ENCODE measurements at regions not wholly inside any gene's neighbourhood (a gene's known extent, or its start where the extent isn't known, plus 50 kb on each side); places are given as distances from the start of the nearest gene placed in this dataset.

GRCh38 chr18:37861981-37862380 lies 296.4 kb upstream of the CELF4 start:
- no peaks in the 10 kb centered on the region for H3K9me3 ChIP-seq (ENCODE audit: control insufficient read depth, low read length)
- Mint-ChIP-seq H3K9me3 (no peaks in the 10 kb centered on the region), H3K27me3 (ENCODE audit: insufficient read depth) (peaks cover 3% of the 10 kb centered on the region), H3K36me3 (ENCODE audit: low read depth) (no peaks in the 10 kb centered on the region), H3K27ac (no peak overlapping the region), H3K4me3 (no peak overlapping the region), H3K4me1 (no peaks in the 10 kb centered on the region)
- no peak overlapping the region for H3K4me3 ChIP-seq (ENCODE audit: low read length)
- H3K9ac ChIP-seq (ENCODE audit: extremely low read depth, low read length, poor library complexity, severe bottlenecking): no peak overlapping the region
- no peaks in the 10 kb centered on the region for H3K36me3 ChIP-seq (ENCODE audit: control insufficient read depth, insufficient read depth, low read length)
- 89 to 92% methylated on average over 2 of the region's 2 CpGs for WGBS, 2 experiments (ENCODE audit: insufficient coverage in 1 of 2, insufficient read length in 1 of 2)
- no peaks in the 10 kb centered on the region for H3K27me3 ChIP-seq (ENCODE audit: control insufficient read depth, insufficient read depth, low read length, poor library complexity, severe bottlenecking)
- TF ChIP-seq CTCF (conservative IDR thresholded peaks at IDR 0.05): no peak
- H3K4me1 ChIP-seq (ENCODE audit: control insufficient read depth, insufficient read depth, low read length): no peaks in the 10 kb centered on the region
- H3K27ac ChIP-seq (ENCODE audit: low read depth, low read length): no peak overlapping the region
- no peak for DNase-seq

GRCh38 chr18:37854396-37854795 lies 288.8 kb upstream of the CELF4 start:
- Histone ChIP-seq H3K27me3 (ENCODE audit: control insufficient read depth, insufficient read depth, low read length, poor library complexity, severe bottlenecking) (no peaks in the 10 kb centered on the region), H3K4me3 (ENCODE audit: low read length) (no peak overlapping the region), H3K36me3 (ENCODE audit: control insufficient read depth, insufficient read depth, low read length) (no peaks in the 10 kb centered on the region), H3K4me1 (ENCODE audit: control insufficient read depth, insufficient read depth, low read length) (peaks cover 2% of the 10 kb centered on the region), H3K9me3 (ENCODE audit: control insufficient read depth, low read length) (peaks cover 5% of the 10 kb centered on the region), H3K27ac (ENCODE audit: low read depth, low read length) (no peak overlapping the region), H3K9ac (ENCODE audit: extremely low read depth, low read length, poor library complexity, severe bottlenecking) (no peak overlapping the region)
- H3K9me3 Mint-ChIP-seq: peaks cover 3% of the 10 kb centered on the region
- WGBS, 2 experiments (ENCODE audit: insufficient coverage in 1 of 2, insufficient read length in 1 of 2): 83 to 90% methylated on average over 1 to 3 of the region's 3 CpGs
- no peak for TF ChIP-seq CTCF (conservative IDR thresholded peaks at IDR 0.05)
- DNase-seq: no peak
- H3K4me1 Mint-ChIP-seq: no peaks in the 10 kb centered on the region
- H3K27me3 Mint-ChIP-seq (ENCODE audit: insufficient read depth): peaks cover 4% of the 10 kb centered on the region
- H3K4me3 Mint-ChIP-seq: no peak overlapping the region
- no peak overlapping the region for H3K27ac Mint-ChIP-seq
- H3K36me3 Mint-ChIP-seq (ENCODE audit: low read depth): no peaks in the 10 kb centered on the region

GRCh38 chr18:37853706-37854105 lies 288.1 kb upstream of the CELF4 start:
- Histone ChIP-seq H3K27ac (ENCODE audit: low read depth, low read length) (no peak overlapping the region), H3K4me3 (ENCODE audit: low read length) (no peak overlapping the region), H3K9me3 (ENCODE audit: control insufficient read depth, low read length) (peaks cover 5% of the 10 kb centered on the region), H3K4me1 (ENCODE audit: control insufficient read depth, insufficient read depth, low read length) (peaks cover 2% of the 10 kb centered on the region), H3K9ac (ENCODE audit: extremely low read depth, low read length, poor library complexity, severe bottlenecking) (no peak overlapping the region), H3K27me3 (ENCODE audit: control insufficient read depth, insufficient read depth, low read length, poor library complexity, severe bottlenecking) (no peaks in the 10 kb centered on the region), H3K36me3 (ENCODE audit: control insufficient read depth, insufficient read depth, low read length) (no peaks in the 10 kb centered on the region)
- H3K27ac Mint-ChIP-seq: no peak overlapping the region
- 68 to 80% methylated on average over 3 of the region's 3 CpGs for WGBS, 2 experiments (ENCODE audit: insufficient coverage in 1 of 2, insufficient read length in 1 of 2)
- TF ChIP-seq CTCF (conservative IDR thresholded peaks at IDR 0.05): no peak
- H3K9me3 Mint-ChIP-seq: peaks cover 3% of the 10 kb centered on the region
- no peaks in the 10 kb centered on the region for H3K4me1 Mint-ChIP-seq
- no peak overlapping the region for H3K4me3 Mint-ChIP-seq
- H3K27me3 Mint-ChIP-seq (ENCODE audit: insufficient read depth): peaks cover 4% of the 10 kb centered on the region
- DNase-seq: no peak
- no peaks in the 10 kb centered on the region for H3K36me3 Mint-ChIP-seq (ENCODE audit: low read depth)

Data from endodermal cell (in vitro differentiated cells).